ENCODE measurements at regions not wholly inside any gene's neighbourhood (a gene's known extent, or its start where the extent isn't known, plus 50 kb on each side); places are given as distances from the start of the nearest gene placed in this dataset.
"Not testable (repeated sequence)": the region's sequence is repeated elsewhere in the genome, so short reads cannot be mapped to it uniquely, and the experiment has no call there.

DNA sequence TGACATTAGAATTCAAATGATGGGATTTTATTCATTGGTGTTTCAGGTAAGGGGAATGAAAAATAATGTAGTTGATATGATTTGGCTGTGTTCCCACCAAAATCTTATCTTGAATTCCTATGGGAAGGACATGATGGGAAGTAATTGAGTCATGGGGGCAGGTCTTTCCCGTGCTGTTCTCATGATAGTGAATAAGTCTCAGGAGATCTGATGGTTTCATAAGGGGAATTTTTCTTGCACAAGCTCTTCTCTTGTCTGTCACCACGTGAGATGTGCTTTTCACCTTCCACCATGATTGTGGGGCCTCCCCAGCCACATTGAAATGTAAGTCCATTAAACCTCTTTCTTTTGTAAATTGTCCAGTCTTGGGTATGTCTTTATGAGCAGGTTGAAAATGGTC lies 268.6 kb upstream of the CHORDC1 start:
- H3K27ac ChIP-seq = no peak overlapping the region
- H3K36me3 ChIP-seq (replicated peaks in 1 of 2; ENCODE audit: insufficient read depth in 1 of 2, low read depth in 2 of 2) = no peaks in the 10 kb centered on the region
- 45 to 60% methylated on average over 2 of the region's 2 CpGs for WGBS, 2 donors
- no peak for TF ChIP-seq POLR2A (IDR thresholded peaks at IDR 0.05)
- TF ChIP-seq, protein P1, sequence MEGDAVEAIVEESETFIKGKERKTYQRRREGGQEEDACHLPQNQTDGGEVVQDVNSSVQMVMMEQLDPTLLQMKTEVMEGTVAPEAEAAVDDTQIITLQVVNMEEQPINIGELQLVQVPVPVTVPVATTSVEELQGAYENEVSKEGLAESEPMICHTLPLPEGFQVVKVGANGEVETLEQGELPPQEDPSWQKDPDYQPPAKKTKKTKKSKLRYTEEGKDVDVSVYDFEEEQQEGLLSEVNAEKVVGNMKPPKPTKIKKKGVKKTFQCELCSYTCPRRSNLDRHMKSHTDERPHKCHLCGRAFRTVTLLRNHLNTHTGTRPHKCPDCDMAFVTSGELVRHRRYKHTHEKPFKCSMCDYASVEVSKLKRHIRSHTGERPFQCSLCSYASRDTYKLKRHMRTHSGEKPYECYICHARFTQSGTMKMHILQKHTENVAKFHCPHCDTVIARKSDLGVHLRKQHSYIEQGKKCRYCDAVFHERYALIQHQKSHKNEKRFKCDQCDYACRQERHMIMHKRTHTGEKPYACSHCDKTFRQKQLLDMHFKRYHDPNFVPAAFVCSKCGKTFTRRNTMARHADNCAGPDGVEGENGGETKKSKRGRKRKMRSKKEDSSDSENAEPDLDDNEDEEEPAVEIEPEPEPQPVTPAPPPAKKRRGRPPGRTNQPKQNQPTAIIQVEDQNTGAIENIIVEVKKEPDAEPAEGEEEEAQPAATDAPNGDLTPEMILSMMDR (IDR thresholded peaks at IDR 0.05) = no peak
- no peak overlapping the region for H3K4me3 ChIP-seq
- no peaks in the 10 kb centered on the region for H3K27me3 ChIP-seq
- no peak for DNase-seq
- H3K4me1 ChIP-seq = no peaks in the 10 kb centered on the region
- no peaks in the 10 kb centered on the region for H3K9me3 ChIP-seq
- intact Hi-C loops (cut with DNase I) = no loop called here
- ATAC-seq = no peak

- intact Hi-C loops (cut with DNase I) = no loop called here
- Histone ChIP-seq H3K4me3 (no peak overlapping the region), H3K27ac (no peak overlapping the region), H3K4me1 (no peaks in the 10 kb centered on the region), H3K27me3 (no peaks in the 10 kb centered on the region), H3K36me3 (replicated peaks in 1 of 2; ENCODE audit: insufficient read depth in 1 of 2, low read depth in 2 of 2) (no peaks in the 10 kb centered on the region), H3K9me3 (no peaks in the 10 kb centered on the region)
- ATAC-seq (peak; percentile 53), DNase-seq (peak; percentile 44 to 66 (median 58))
- TF ChIP-seq, protein P1 (IDR thresholded peaks at IDR 0.05) = peak; percentile 5 to 63 (median 53)
- no peak for TF ChIP-seq POLR2A (IDR thresholded peaks at IDR 0.05)
- WGBS, 2 donors = 15 to 17% methylated on average over 2 of the region's 2 CpGs
Observed at GRCh38 chr11:90476442-90477007, 253.7 kb upstream of the CHORDC1 start.

DNA sequence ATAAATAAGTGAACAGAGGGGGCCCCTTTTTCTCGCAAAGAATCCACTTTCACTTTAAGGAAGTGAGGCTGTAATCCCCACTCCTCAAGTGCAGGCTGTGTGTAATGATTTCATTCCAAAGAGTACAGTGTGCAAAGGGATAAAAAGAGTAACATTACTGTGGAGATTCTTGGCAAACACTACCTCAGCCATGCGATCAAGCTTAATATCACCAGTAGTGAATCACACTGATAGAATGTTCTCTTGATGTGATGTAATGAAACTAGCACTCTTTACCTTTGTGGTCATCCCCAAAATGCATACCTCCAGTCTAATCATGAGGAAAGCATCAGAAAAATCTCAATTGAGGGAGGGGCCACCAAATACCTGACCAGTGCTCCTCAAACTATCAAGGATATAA lies 246.1 kb upstream of the CHORDC1 start:
- H3K9me3 ChIP-seq = no peaks in the 10 kb centered on the region
- no peaks in the 10 kb centered on the region for H3K27me3 ChIP-seq
- no peak for DNase-seq
- no peak for ATAC-seq
- H3K36me3 ChIP-seq (replicated peaks in 1 of 2; ENCODE audit: insufficient read depth in 1 of 2, low read depth in 2 of 2) = no peaks in the 10 kb centered on the region
- TF ChIP-seq, protein P1 (IDR thresholded peaks at IDR 0.05) = no peak
- no peak for TF ChIP-seq POLR2A (IDR thresholded peaks at IDR 0.05)
- intact Hi-C loops (cut with DNase I) = no loop called here
- H3K4me1 ChIP-seq = no peaks in the 10 kb centered on the region
- 44 to 76% methylated on average over 2 of the region's 2 CpGs for WGBS, 2 donors
- no peak overlapping the region for H3K27ac ChIP-seq
- no peak overlapping the region for H3K4me3 ChIP-seq

- intact Hi-C loops (cut with DNase I) = no loop called here
- H3K36me3 ChIP-seq (replicated peaks in 1 of 2; ENCODE audit: insufficient read depth in 1 of 2, low read depth in 2 of 2) = no peaks in the 10 kb centered on the region
- H3K4me1 ChIP-seq = no peaks in the 10 kb centered on the region
- no peak overlapping the region for H3K27ac ChIP-seq
- DNase-seq = no peak
- no peaks in the 10 kb centered on the region for H3K27me3 ChIP-seq
- no peak for ATAC-seq
- H3K9me3 ChIP-seq = no peaks in the 10 kb centered on the region
- no peak overlapping the region for H3K4me3 ChIP-seq
- TF ChIP-seq POLR2A (IDR thresholded peaks at IDR 0.05) = no peak
- TF ChIP-seq, protein P1 (IDR thresholded peaks at IDR 0.05) = no peak
- WGBS, 2 donors = 73 to 74% methylated on average over 5 of the region's 5 CpGs
Observed at GRCh38 chr11:90465553-90465952, 242.7 kb upstream of the CHORDC1 start.

DNA sequence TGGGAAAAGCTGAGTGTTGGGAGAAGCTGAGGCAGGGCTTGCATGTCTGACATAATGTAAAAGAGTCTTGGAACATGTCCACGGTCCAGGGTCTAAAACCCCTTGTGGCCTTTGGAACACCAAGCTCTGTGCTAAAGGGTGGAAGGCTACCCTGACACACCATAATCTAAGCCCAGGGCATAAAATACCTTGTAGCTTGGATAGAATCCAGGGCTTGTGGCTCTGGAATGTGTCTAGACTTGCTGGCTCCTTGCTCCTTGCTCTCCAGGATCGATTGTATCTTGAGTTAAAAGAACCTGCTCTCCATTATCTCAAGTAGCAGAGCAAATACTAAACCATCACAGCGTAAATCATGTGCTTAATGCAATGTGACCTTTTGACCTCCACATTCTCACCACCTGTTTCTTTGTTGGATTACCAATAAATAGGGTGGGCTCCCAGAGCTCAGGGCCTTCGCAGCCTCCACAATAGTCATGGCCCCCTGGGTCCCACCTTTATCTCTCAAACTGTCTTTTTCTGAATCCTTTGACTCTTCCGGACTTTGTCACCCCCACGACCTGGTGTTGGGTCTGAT lies 232.6 kb upstream of the CHORDC1 start:
- DNase-seq; H3K27ac ChIP-seq; H3K4me3 ChIP-seq; H3K27me3 ChIP-seq; H3K9me3 ChIP-seq; intact Hi-C loops (cut with DNase I); H3K36me3 ChIP-seq (replicated peaks in 1 of 2; ENCODE audit: insufficient read depth in 1 of 2, low read depth in 2 of 2); H3K4me1 ChIP-seq; ATAC-seq: not testable (repeated sequence)
- 30 to 36% methylated on average over 6 of the region's 6 CpGs for WGBS, 2 donors

All from body of pancreas (tissue), 4 donors.